Rectal smooth muscle tissue (tissue), 1 donor: ENCODE measurements at regions not wholly inside any gene's neighbourhood (a gene's known extent, or its start where the extent isn't known, plus 50 kb on each side); places are given as distances from the start of the nearest gene placed in this dataset.

Experiments
- H3K27ac ChIP-seq: one replicate; pipeline ENCODE4 v1.7.0; 2013; ENCODE audit warnings: low read depth, low read length, inconsistent platforms
- H3K27me3 ChIP-seq: one replicate; pipeline ENCODE4 v1.7.0; 2013; ENCODE audit warnings: low read length; ENCODE audit not compliant: control insufficient read depth, insufficient read depth
- H3K36me3 ChIP-seq: one replicate; pipeline ENCODE4 v1.7.0; 2013; ENCODE audit warnings: low read length; ENCODE audit not compliant: control insufficient read depth, insufficient read depth
- H3K4me1 ChIP-seq: one replicate; pipeline ENCODE4 v1.7.0; 2013; ENCODE audit warnings: low read length; ENCODE audit not compliant: control insufficient read depth, insufficient read depth
- H3K4me3 ChIP-seq: one replicate; pipeline ENCODE4 v1.7.0; 2013; ENCODE audit warnings: low read length
- H3K9ac ChIP-seq: one replicate; pipeline ENCODE4 v1.7.0; 2013; ENCODE audit warnings: low read length

GRCh38 chr15:93241696-93242585, 152.9 kb upstream of the RGMA start:
- H3K36me3 ChIP-seq, result no peaks in the 10 kb centered on the region
- H3K9ac ChIP-seq, result no peak overlapping the region
- no peak overlapping the region for H3K27ac ChIP-seq
- H3K4me3 ChIP-seq, result no peak overlapping the region
- peaks cover 2% of the 10 kb centered on the region for H3K27me3 ChIP-seq
- no peaks in the 10 kb centered on the region for H3K4me1 ChIP-seq

GRCh38 chr15:93239993-93240392, 151.0 kb upstream of the RGMA start:
- Histone ChIP-seq H3K27ac (no peak overlapping the region), H3K9ac (no peak overlapping the region), H3K36me3 (no peaks in the 10 kb centered on the region), H3K4me3 (no peak overlapping the region), H3K27me3 (peaks cover 2% of the 10 kb centered on the region), H3K4me1 (no peaks in the 10 kb centered on the region)

GRCh38 chr15:93239591-93239990, 150.6 kb upstream of the RGMA start:
- Histone ChIP-seq H3K4me3 (no peak overlapping the region), H3K9ac (no peak overlapping the region), H3K27ac (no peak overlapping the region), H3K36me3 (no peaks in the 10 kb centered on the region), H3K4me1 (no peaks in the 10 kb centered on the region), H3K27me3 (peaks cover 2% of the 10 kb centered on the region)

- Histone ChIP-seq H3K9ac (no peak overlapping the region), H3K4me1 (no peaks in the 10 kb centered on the region), H3K4me3 (no peak overlapping the region), H3K36me3 (no peaks in the 10 kb centered on the region), H3K27me3 (peaks cover 2% of the 10 kb centered on the region), H3K27ac (no peak overlapping the region)
Observed at GRCh38 chr15:93238641-93239040, 149.6 kb upstream of the RGMA start.

GRCh38 chr15:93235926-93236780, 147.1 kb upstream of the RGMA start:
- H3K27me3 ChIP-seq, result peaks cover 2% of the 10 kb centered on the region
- H3K4me3 ChIP-seq, result no peak overlapping the region
- no peak overlapping the region for H3K9ac ChIP-seq
- no peaks in the 10 kb centered on the region for H3K36me3 ChIP-seq
- no peaks in the 10 kb centered on the region for H3K4me1 ChIP-seq
- no peak overlapping the region for H3K27ac ChIP-seq

GRCh38 chr15:93235269-93235668, 146.3 kb upstream of the RGMA start:
- no peaks in the 10 kb centered on the region for H3K4me1 ChIP-seq
- no peak overlapping the region for H3K4me3 ChIP-seq
- no peak overlapping the region for H3K9ac ChIP-seq
- no peak overlapping the region for H3K27ac ChIP-seq
- peaks cover 2% of the 10 kb centered on the region for H3K27me3 ChIP-seq
- H3K36me3 ChIP-seq, result no peaks in the 10 kb centered on the region

- H3K36me3 ChIP-seq, result no peaks in the 10 kb centered on the region
- H3K9ac ChIP-seq, result no peak overlapping the region
- H3K27me3 ChIP-seq, result no peaks in the 10 kb centered on the region
- no peaks in the 10 kb centered on the region for H3K4me1 ChIP-seq
- no peak overlapping the region for H3K4me3 ChIP-seq
- no peak overlapping the region for H3K27ac ChIP-seq
Observed at GRCh38 chr15:93233710-93234109, 144.7 kb upstream of the RGMA start.

- no peak overlapping the region for H3K27ac ChIP-seq
- H3K4me1 ChIP-seq, result no peaks in the 10 kb centered on the region
- H3K9ac ChIP-seq, result no peak overlapping the region
- H3K4me3 ChIP-seq, result no peak overlapping the region
- H3K36me3 ChIP-seq, result no peaks in the 10 kb centered on the region
- H3K27me3 ChIP-seq, result no peaks in the 10 kb centered on the region
Observed at GRCh38 chr15:93232845-93233244, 143.8 kb upstream of the RGMA start.

- Histone ChIP-seq H3K27me3 (no peaks in the 10 kb centered on the region), H3K4me3 (no peak overlapping the region), H3K27ac (no peak overlapping the region), H3K9ac (no peak overlapping the region), H3K4me1 (no peaks in the 10 kb centered on the region), H3K36me3 (no peaks in the 10 kb centered on the region)
Observed at GRCh38 chr15:93231994-93232393, 143.0 kb upstream of the RGMA start.

- H3K36me3 ChIP-seq, result no peaks in the 10 kb centered on the region
- no peak overlapping the region for H3K27ac ChIP-seq
- H3K4me3 ChIP-seq, result no peak overlapping the region
- H3K27me3 ChIP-seq, result no peaks in the 10 kb centered on the region
- H3K9ac ChIP-seq, result no peak overlapping the region
- H3K4me1 ChIP-seq, result no peaks in the 10 kb centered on the region
Observed at GRCh38 chr15:93231261-93231925, 142.4 kb upstream of the RGMA start.

- Histone ChIP-seq H3K9ac (no peak overlapping the region), H3K4me1 (no peaks in the 10 kb centered on the region), H3K36me3 (no peaks in the 10 kb centered on the region), H3K27me3 (no peaks in the 10 kb centered on the region), H3K27ac (no peak overlapping the region), H3K4me3 (no peak overlapping the region)
Observed at GRCh38 chr15:93228546-93228945, 139.5 kb upstream of the RGMA start.

- no peaks in the 10 kb centered on the region for H3K27me3 ChIP-seq
- no peaks in the 10 kb centered on the region for H3K36me3 ChIP-seq
- no peaks in the 10 kb centered on the region for H3K4me1 ChIP-seq
- H3K9ac ChIP-seq, result no peak overlapping the region
- H3K4me3 ChIP-seq, result no peak overlapping the region
- H3K27ac ChIP-seq, result no peak overlapping the region
Observed at GRCh38 chr15:93223803-93224202, 134.8 kb upstream of the RGMA start.
